ENCODE measurements at regions not wholly inside any gene's neighbourhood (a gene's known extent, or its start where the extent isn't known, plus 50 kb on each side); places are given as distances from the start of the nearest gene placed in this dataset.
"Not testable (repeated sequence)": the region's sequence is repeated elsewhere in the genome, so short reads cannot be mapped to it uniquely, and the experiment has no call there.

- H3K27ac Mint-ChIP-seq, H3K4me3 Mint-ChIP-seq, H3K4me1 Mint-ChIP-seq, H3K27me3 Mint-ChIP-seq, H3K36me3 Mint-ChIP-seq, H3K9me3 Mint-ChIP-seq, CTCF ChIA-PET, DNase-seq: not testable (repeated sequence)
These were observed 644.7 kb upstream of the KCNMB2 start for GRCh38 chr3:177891569-177891968.

DNA sequence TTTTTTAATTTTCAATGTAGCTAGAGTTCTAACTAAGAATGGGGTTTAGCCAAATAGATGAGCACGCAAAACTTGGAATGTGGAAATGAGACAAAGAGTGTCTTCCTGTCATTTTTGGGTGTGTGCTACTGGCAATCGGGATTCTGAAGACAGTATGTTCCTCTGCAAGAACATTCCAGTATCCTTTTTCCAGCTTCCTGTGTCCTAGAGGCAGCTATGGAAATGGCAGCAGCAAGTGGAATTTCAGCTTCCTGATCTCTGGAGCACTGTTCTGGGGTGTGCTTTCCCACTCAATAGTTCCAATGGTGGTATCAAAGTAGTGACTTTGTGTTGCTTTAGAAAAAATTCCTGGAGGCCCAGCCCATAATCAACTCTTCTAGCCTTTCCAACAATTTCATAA lies 642.9 kb upstream of the KCNMB2 start:
- H3K27me3 Mint-ChIP-seq, result no peaks in the 10 kb centered on the region
- H3K27ac Mint-ChIP-seq, result no peak overlapping the region
- CTCF ChIA-PET, result no interaction called here
- no peak overlapping the region for H3K4me3 Mint-ChIP-seq
- no peak for DNase-seq
- H3K4me1 Mint-ChIP-seq, result no peaks in the 10 kb centered on the region
- H3K36me3 Mint-ChIP-seq, result no peaks in the 10 kb centered on the region
- peaks cover 2% of the 10 kb centered on the region for H3K9me3 Mint-ChIP-seq

GRCh38 chr3:177894081-177894728 lies 642.0 kb upstream of the KCNMB2 start:
- Mint-ChIP-seq H3K9me3 (peaks cover 2% of the 10 kb centered on the region), H3K36me3 (no peaks in the 10 kb centered on the region), H3K27me3 (no peaks in the 10 kb centered on the region), H3K4me3 (no peak overlapping the region), H3K4me1 (no peaks in the 10 kb centered on the region), H3K27ac (no peak overlapping the region)
- CTCF ChIA-PET, result no interaction called here
- no peak for DNase-seq

- no peak for DNase-seq
- H3K36me3 Mint-ChIP-seq, result no peaks in the 10 kb centered on the region
- no peaks in the 10 kb centered on the region for H3K4me1 Mint-ChIP-seq
- CTCF ChIA-PET, result no interaction called here
- H3K9me3 Mint-ChIP-seq, result peaks cover 11% of the 10 kb centered on the region
- H3K27ac Mint-ChIP-seq, result no peak overlapping the region
- H3K4me3 Mint-ChIP-seq, result no peak overlapping the region
- no peaks in the 10 kb centered on the region for H3K27me3 Mint-ChIP-seq
These were observed 638.1 kb upstream of the KCNMB2 start for GRCh38 chr3:177898185-177898584.

GRCh38 chr3:177899275-177900067 lies 636.8 kb upstream of the KCNMB2 start:
- H3K36me3 Mint-ChIP-seq, result no peaks in the 10 kb centered on the region
- H3K4me3 Mint-ChIP-seq, result no peak overlapping the region
- peaks cover 11% of the 10 kb centered on the region for H3K9me3 Mint-ChIP-seq
- no peak for DNase-seq
- no peak overlapping the region for H3K27ac Mint-ChIP-seq
- CTCF ChIA-PET, result no interaction called here
- no peaks in the 10 kb centered on the region for H3K27me3 Mint-ChIP-seq
- H3K4me1 Mint-ChIP-seq, result no peaks in the 10 kb centered on the region

DNA sequence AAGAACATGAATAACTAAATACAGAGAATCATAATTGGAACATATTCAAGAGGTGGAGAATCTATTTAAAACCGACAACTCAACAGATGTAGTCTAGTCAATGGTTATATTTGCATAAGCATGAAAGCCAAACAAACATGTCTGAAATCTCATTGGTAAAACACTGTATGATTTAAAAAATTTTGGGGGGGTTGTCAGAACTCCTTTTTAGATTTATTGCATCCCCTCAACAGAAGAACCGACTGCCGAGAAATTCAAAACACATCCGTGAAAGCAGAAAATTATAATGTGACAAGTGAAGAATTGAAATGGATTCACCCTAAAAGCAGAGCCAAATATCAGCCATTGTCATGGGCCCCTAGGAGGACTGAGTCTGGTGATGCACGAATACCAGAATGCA lies 633.4 kb upstream of the KCNMB2 start:
- Mint-ChIP-seq H3K36me3 (no peaks in the 10 kb centered on the region), H3K27me3 (no peaks in the 10 kb centered on the region), H3K9me3 (peaks cover 9% of the 10 kb centered on the region), H3K27ac (no peak overlapping the region), H3K4me1 (no peaks in the 10 kb centered on the region), H3K4me3 (no peak overlapping the region)
- CTCF ChIA-PET, result no interaction called here
- DNase-seq, result no peak

- Mint-ChIP-seq H3K36me3 (no peaks in the 10 kb centered on the region), H3K4me3 (no peak overlapping the region), H3K27me3 (no peaks in the 10 kb centered on the region), H3K9me3 (peaks cover 8% of the 10 kb centered on the region), H3K4me1 (no peaks in the 10 kb centered on the region), H3K27ac (no peak overlapping the region)
- no peak for DNase-seq
- CTCF ChIA-PET, result no interaction called here
These were observed 631.6 kb upstream of the KCNMB2 start for GRCh38 chr3:177904621-177905020.

- H3K27ac Mint-ChIP-seq, result no peak overlapping the region
- H3K27me3 Mint-ChIP-seq, result no peaks in the 10 kb centered on the region
- no peak overlapping the region for H3K4me3 Mint-ChIP-seq
- DNase-seq, result no peak
- peaks cover under 1% of the 10 kb centered on the region for H3K9me3 Mint-ChIP-seq
- CTCF ChIA-PET, result no interaction called here
- H3K36me3 Mint-ChIP-seq, result no peaks in the 10 kb centered on the region
- H3K4me1 Mint-ChIP-seq, result no peaks in the 10 kb centered on the region
These were observed 630.8 kb upstream of the KCNMB2 start for GRCh38 chr3:177905173-177906125.

GRCh38 chr3:177906126-177906511 lies 630.1 kb upstream of the KCNMB2 start:
- Mint-ChIP-seq H3K36me3 (no peaks in the 10 kb centered on the region), H3K9me3 (no peaks in the 10 kb centered on the region), H3K27ac (no peak overlapping the region), H3K4me1 (no peaks in the 10 kb centered on the region), H3K27me3 (no peaks in the 10 kb centered on the region), H3K4me3 (no peak overlapping the region)
- no peak for DNase-seq
- CTCF ChIA-PET, result no interaction called here

GRCh38 chr3:177906578-177907229 lies 629.5 kb upstream of the KCNMB2 start:
- Mint-ChIP-seq H3K27ac (no peak overlapping the region), H3K4me3 (no peak overlapping the region), H3K9me3 (peaks cover 2% of the 10 kb centered on the region), H3K27me3 (no peaks in the 10 kb centered on the region), H3K4me1 (no peaks in the 10 kb centered on the region), H3K36me3 (no peaks in the 10 kb centered on the region)
- CTCF ChIA-PET, result no interaction called here
- DNase-seq, result no peak

GRCh38 chr3:177909530-177909929 lies 626.7 kb upstream of the KCNMB2 start:
- not testable (repeated sequence) for H3K36me3 Mint-ChIP-seq, H3K4me1 Mint-ChIP-seq, H3K27ac Mint-ChIP-seq, H3K9me3 Mint-ChIP-seq, DNase-seq, H3K4me3 Mint-ChIP-seq, H3K27me3 Mint-ChIP-seq
- CTCF ChIA-PET, result interaction anchor here (1.2 kb wide), 1 partner anchor 758 kb away, joined by 4 read pairs; no protein-coding TSS in a partner anchor

- Mint-ChIP-seq H3K9me3 (peaks cover 2% of the 10 kb centered on the region), H3K27me3 (no peaks in the 10 kb centered on the region), H3K4me1 (no peaks in the 10 kb centered on the region), H3K36me3 (no peaks in the 10 kb centered on the region), H3K27ac (no peak overlapping the region), H3K4me3 (no peak overlapping the region)
- CTCF ChIA-PET, result no interaction called here
- no peak for DNase-seq
These were observed 622.0 kb upstream of the KCNMB2 start for GRCh38 chr3:177914224-177914623.

DNA sequence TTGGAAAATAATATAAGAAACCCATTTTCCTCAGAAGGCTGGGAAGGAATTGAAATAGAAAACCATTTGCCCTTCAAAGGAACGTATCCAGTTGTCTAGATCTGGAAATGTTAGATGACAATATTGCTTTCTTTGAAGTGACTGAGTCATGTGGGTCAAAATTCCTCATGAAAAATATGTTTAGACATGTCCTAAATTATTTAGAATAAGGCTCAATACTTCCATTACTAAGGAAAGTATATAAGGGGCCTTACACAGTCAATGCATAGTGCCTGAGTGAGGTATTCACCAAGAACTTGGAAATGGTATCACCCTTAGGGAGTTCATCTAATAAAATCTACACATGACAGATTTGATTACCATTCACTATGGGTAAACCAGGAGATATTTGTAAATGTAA lies 619.8 kb upstream of the KCNMB2 start:
- Mint-ChIP-seq H3K9me3 (no peaks in the 10 kb centered on the region), H3K36me3 (no peaks in the 10 kb centered on the region), H3K27me3 (no peaks in the 10 kb centered on the region), H3K4me3 (no peak overlapping the region), H3K4me1 (no peaks in the 10 kb centered on the region), H3K27ac (no peak overlapping the region)
- DNase-seq, result no peak
- CTCF ChIA-PET, result no interaction called here

DNA sequence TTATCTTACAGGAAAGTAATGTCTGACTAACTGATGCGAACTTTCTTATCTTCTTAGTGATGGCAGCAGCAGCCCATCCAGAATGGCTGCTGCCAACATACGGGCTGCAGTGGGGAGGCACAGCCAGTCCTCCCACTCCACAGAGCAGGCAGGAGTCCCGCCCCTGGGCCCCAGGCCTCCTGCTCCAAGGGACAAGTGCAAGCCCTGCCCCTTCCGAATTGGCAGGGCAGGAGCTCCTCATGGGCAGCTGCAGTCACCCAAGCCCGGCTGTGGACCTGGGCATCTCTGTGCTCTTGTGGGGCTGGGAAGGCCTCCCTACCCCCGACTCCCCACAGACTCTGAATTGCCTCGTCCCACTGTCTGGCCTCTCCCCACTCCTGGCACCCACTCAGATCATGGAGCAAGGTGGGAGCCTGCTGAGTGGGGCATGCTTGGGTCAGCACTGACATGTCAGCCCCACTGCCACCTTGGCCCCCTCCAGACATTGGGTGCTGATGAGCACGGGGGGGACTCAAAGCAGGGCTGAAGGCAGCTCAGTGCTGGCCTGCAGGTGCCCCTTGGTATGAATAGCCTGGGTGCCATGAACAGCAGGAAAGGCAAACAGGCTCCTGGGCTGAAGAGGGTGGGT lies 618.9 kb upstream of the KCNMB2 start:
- H3K36me3 Mint-ChIP-seq, result no peaks in the 10 kb centered on the region
- H3K9me3 Mint-ChIP-seq, result no peaks in the 10 kb centered on the region
- H3K4me3 Mint-ChIP-seq, result no peak overlapping the region
- no peaks in the 10 kb centered on the region for H3K27me3 Mint-ChIP-seq
- no peak overlapping the region for H3K27ac Mint-ChIP-seq
- no peak for DNase-seq
- no peaks in the 10 kb centered on the region for H3K4me1 Mint-ChIP-seq
- CTCF ChIA-PET, result no interaction called here
